ENCODE measurements at regions not wholly inside any gene's neighbourhood (a gene's known extent, or its start where the extent isn't known, plus 50 kb on each side); places are given as distances from the start of the nearest gene placed in this dataset.

GRCh38 chr5:35345222-35345621 is 114.9 kb upstream of the PRLR start:
- Histone ChIP-seq H3K27ac (no peak overlapping the region), H3K9me3 (no peaks in the 10 kb centered on the region), H3K27me3 (no peaks in the 10 kb centered on the region), H3K36me3 (no peaks in the 10 kb centered on the region), H3K4me1 (no peaks in the 10 kb centered on the region), H3K4me3 (no peak overlapping the region)
- FAIRE-seq (no peak), ATAC-seq (peak in 1 of 4 donors; percentile 48), DNase-seq (no peak)
- TF ChIP-seq CTCF (IDR thresholded peaks at IDR 0.05) = no peak
- 79 to 91% methylated on average over 1 of the region's 1 CpG for WGBS, 2 donors
- intact Hi-C loops (cut with DNase I) = no loop called here

- Histone ChIP-seq H3K27me3 (no peaks in the 10 kb centered on the region), H3K36me3 (no peaks in the 10 kb centered on the region), H3K4me1 (peaks cover 4 to 10% (median 4%) of the 10 kb centered on the region in 3 donors), H3K9me3 (no peaks in the 10 kb centered on the region), H3K27ac (no peak overlapping the region), H3K4me3 (no peak overlapping the region)
- FAIRE-seq (no peak), DNase-seq (no peak), ATAC-seq (no peak)
- no peak for TF ChIP-seq CTCF (IDR thresholded peaks at IDR 0.05)
- intact Hi-C loops (cut with DNase I) = no loop called here
These were observed 112.4 kb upstream of the PRLR start for GRCh38 chr5:35342664-35343063.

GRCh38 chr5:35341189-35341588 is 110.9 kb upstream of the PRLR start:
- no peaks in the 10 kb centered on the region for H3K36me3 ChIP-seq
- no peak overlapping the region for H3K4me3 ChIP-seq
- no peak for TF ChIP-seq CTCF (IDR thresholded peaks at IDR 0.05)
- H3K27me3 ChIP-seq = no peaks in the 10 kb centered on the region
- no peaks in the 10 kb centered on the region for H3K9me3 ChIP-seq
- 96 to 100% methylated on average over 1 of the region's 1 CpG for WGBS, 2 donors
- FAIRE-seq (no peak), DNase-seq (no peak), ATAC-seq (no peak)
- H3K4me1 ChIP-seq = peaks cover 7 to 16% (median 15%) of the 10 kb centered on the region in 3 donors
- no peak overlapping the region for H3K27ac ChIP-seq
- intact Hi-C loops (cut with DNase I) = no loop called here

GRCh38 chr5:35339616-35340100 is 109.4 kb upstream of the PRLR start:
- no peak overlapping the region for H3K27ac ChIP-seq
- FAIRE-seq (no peak), DNase-seq (no peak), ATAC-seq (no peak)
- TF ChIP-seq CTCF (IDR thresholded peaks at IDR 0.05) = no peak
- intact Hi-C loops (cut with DNase I) = no loop called here
- no peaks in the 10 kb centered on the region for H3K9me3 ChIP-seq
- H3K27me3 ChIP-seq = no peaks in the 10 kb centered on the region
- no peak overlapping the region for H3K4me3 ChIP-seq
- H3K36me3 ChIP-seq = no peaks in the 10 kb centered on the region
- whole genome bisulfite sequencing, 2 donors = 17 to 33% methylated on average over 1 of the region's 1 CpG
- peaks cover 10 to 16% (median 15%) of the 10 kb centered on the region in 3 donors for H3K4me1 ChIP-seq

- 91 to 96% methylated on average over 1 of the region's 1 CpG for WGBS, 2 donors
- Histone ChIP-seq H3K9me3 (no peaks in the 10 kb centered on the region), H3K36me3 (no peaks in the 10 kb centered on the region), H3K4me3 (no peak overlapping the region), H3K27me3 (no peaks in the 10 kb centered on the region), H3K27ac (no peak overlapping the region), H3K4me1 (peaks cover 10 to 16% (median 15%) of the 10 kb centered on the region in 3 donors)
- FAIRE-seq (no peak), ATAC-seq (no peak), DNase-seq (no peak)
- intact Hi-C loops (cut with DNase I) = no loop called here
- TF ChIP-seq CTCF (IDR thresholded peaks at IDR 0.05) = no peak
These were observed 108.7 kb upstream of the PRLR start for GRCh38 chr5:35339006-35339405.
